ENCODE measurements at regions not wholly inside any gene's neighbourhood (a gene's known extent, or its start where the extent isn't known, plus 50 kb on each side); places are given as distances from the start of the nearest gene placed in this dataset.

GRCh38 chr9:25904701-25905100, 226.5 kb upstream of the TUSC1 start:
- in situ Hi-C loops (cut with HindIII; ENCODE audit: low pct_ligation_motif_present, low sequenced_read_pairs): no loop called here
- H3K27me3 ChIP-seq (replicated peaks): no peaks in the 10 kb centered on the region
- TF ChIP-seq CTCF (IDR thresholded peaks at IDR 0.05; ENCODE audit: low read depth, low read length, missing control alignments): no peak
- no peak for DNase-seq
- H3K36me3 ChIP-seq (replicated peaks): no peaks in the 10 kb centered on the region
- no peak overlapping the region for H3K27ac ChIP-seq
- H3K4me3 ChIP-seq (ENCODE audit: low read depth, low read length): no peak overlapping the region

GRCh38 chr9:25891527-25891926, 213.3 kb upstream of the TUSC1 start:
- no peaks in the 10 kb centered on the region for H3K27me3 ChIP-seq (replicated peaks)

GRCh38 chr9:25889661-25890060, 211.4 kb upstream of the TUSC1 start:
- no peak for TF ChIP-seq CTCF (IDR thresholded peaks at IDR 0.05; ENCODE audit: low read depth, low read length, missing control alignments)
- Histone ChIP-seq H3K27ac (no peak overlapping the region), H3K36me3 (replicated peaks) (no peaks in the 10 kb centered on the region), H3K4me3 (ENCODE audit: low read depth, low read length) (no peak overlapping the region), H3K27me3 (replicated peaks) (no peaks in the 10 kb centered on the region)
- no peak for DNase-seq
- in situ Hi-C loops (cut with HindIII; ENCODE audit: low pct_ligation_motif_present, low sequenced_read_pairs): no loop called here

More at GRCh38 chr9:25891527-25891926, 213.3 kb upstream of the TUSC1 start:
- H3K27ac ChIP-seq: no peak overlapping the region
- no peak for TF ChIP-seq CTCF (IDR thresholded peaks at IDR 0.05; ENCODE audit: low read depth, low read length, missing control alignments)
- no peak overlapping the region for H3K4me3 ChIP-seq (ENCODE audit: low read depth, low read length)
- H3K36me3 ChIP-seq (replicated peaks): no peaks in the 10 kb centered on the region
- no peak for DNase-seq
- in situ Hi-C loops (cut with HindIII; ENCODE audit: low pct_ligation_motif_present, low sequenced_read_pairs): no loop called here

- no peak for TF ChIP-seq CTCF (IDR thresholded peaks at IDR 0.05; ENCODE audit: low read depth, low read length, missing control alignments)
- Histone ChIP-seq H3K4me3 (ENCODE audit: low read depth, low read length) (no peak overlapping the region), H3K27me3 (replicated peaks) (no peaks in the 10 kb centered on the region), H3K36me3 (replicated peaks) (no peaks in the 10 kb centered on the region), H3K27ac (no peak overlapping the region)
- in situ Hi-C loops (cut with HindIII; ENCODE audit: low pct_ligation_motif_present, low sequenced_read_pairs): no loop called here
- no peak for DNase-seq
Observed at GRCh38 chr9:25876248-25876647, 198.0 kb upstream of the TUSC1 start.

GRCh38 chr9:25864509-25864908, 186.3 kb upstream of the TUSC1 start:
- Histone ChIP-seq H3K4me3 (ENCODE audit: low read depth, low read length) (no peak overlapping the region), H3K27ac (no peak overlapping the region), H3K27me3 (replicated peaks) (no peaks in the 10 kb centered on the region), H3K36me3 (replicated peaks) (no peaks in the 10 kb centered on the region)
- in situ Hi-C loops (cut with HindIII; ENCODE audit: low pct_ligation_motif_present, low sequenced_read_pairs): no loop called here
- no peak for DNase-seq
- TF ChIP-seq CTCF (IDR thresholded peaks at IDR 0.05; ENCODE audit: low read depth, low read length, missing control alignments): no peak

- TF ChIP-seq CTCF (IDR thresholded peaks at IDR 0.05; ENCODE audit: low read depth, low read length, missing control alignments): no peak
- no peaks in the 10 kb centered on the region for H3K36me3 ChIP-seq (replicated peaks)
- H3K27ac ChIP-seq: no peak overlapping the region
- no peaks in the 10 kb centered on the region for H3K27me3 ChIP-seq (replicated peaks)
- no peak for DNase-seq
- H3K4me3 ChIP-seq (ENCODE audit: low read depth, low read length): no peak overlapping the region
- in situ Hi-C loops (cut with HindIII; ENCODE audit: low pct_ligation_motif_present, low sequenced_read_pairs): no loop called here
Observed at GRCh38 chr9:25861421-25861820, 183.2 kb upstream of the TUSC1 start.

Data from brain microvascular endothelial cell (primary cell).